Natural killer cell (primary cell): ENCODE measurements at regions not wholly inside any gene's neighbourhood (a gene's known extent, or its start where the extent isn't known, plus 50 kb on each side); places are given as distances from the start of the nearest gene placed in this dataset.

ENCODE experiments used
- ATAC-seq, 3 donors: fragments of 150-1000 bp in 2 of 3; fragments of 200-7000 bp in 1 of 3; cut with Tn5 transposase; 1 replicate in 1 of 3; 2 replicates in 2 of 3; pipeline ENCODE4 v1.10.0; 2021; ENCODE audit warnings: mild to moderate bottlenecking in 2 of 3, moderate library complexity in 2 of 3
- DNase-seq, 2 donors: peaks; one replicate each; pipeline versions ENCODE4 v3.0.0 to v3.0.0-alpha.2; 2013 to 2021; ENCODE audit warnings: mixed read lengths in 1 of 2
- H3K27ac ChIP-seq: one replicate; pipeline ENCODE4 v1.5.1; 2013; ENCODE audit warnings: mild to moderate bottlenecking, low read length
- H3K27me3 ChIP-seq: one replicate; pipeline ENCODE4 v1.6.1; 2013; ENCODE audit warnings: low read length; ENCODE audit not compliant: control insufficient read depth, insufficient read depth
- H3K36me3 ChIP-seq: one replicate; pipeline ENCODE4 v1.6.1; 2013; ENCODE audit warnings: low read length; ENCODE audit not compliant: control insufficient read depth, insufficient read depth
- H3K4me1 ChIP-seq: one replicate; pipeline ENCODE4 v1.6.1; 2013; ENCODE audit warnings: low read length; ENCODE audit not compliant: control insufficient read depth, insufficient read depth
- H3K4me3 ChIP-seq: one replicate; pipeline ENCODE4 v1.5.1; 2013; ENCODE audit warnings: low read length
- H3K9me3 ChIP-seq: one replicate; pipeline ENCODE4 v1.6.1; 2013; ENCODE audit warnings: low read length; ENCODE audit not compliant: control insufficient read depth, insufficient read depth
- H3K27ac Mint-ChIP-seq, 2 donors: one replicate each; pipeline ENCODE4 v1.8.0; 2022; ENCODE audit warnings: mild to moderate bottlenecking in 2 of 2, mixed read lengths in 2 of 2, moderate library complexity in 1 of 2
- H3K27me3 Mint-ChIP-seq, 2 donors: one replicate each; pipeline ENCODE4 v1.8.0; 2022; ENCODE audit warnings: low read depth in 2 of 2, mixed read lengths in 2 of 2
- H3K36me3 Mint-ChIP-seq: one replicate; pipeline ENCODE4 v1.8.0; 2022; ENCODE audit warnings: mixed read lengths
- H3K4me1 Mint-ChIP-seq, 2 donors: one replicate each; pipeline ENCODE4 v1.8.0; 2022; ENCODE audit warnings: mixed read lengths in 2 of 2
- H3K4me3 Mint-ChIP-seq: one replicate; pipeline ENCODE4 v1.8.0; 2022; ENCODE audit warnings: mild to moderate bottlenecking, moderate library complexity, mixed read lengths
- H3K9me3 Mint-ChIP-seq, 2 donors: one replicate each; pipeline ENCODE4 v1.8.0; 2022; ENCODE audit warnings: mixed read lengths in 2 of 2
- WGBS: methylation state at CpG from one replicate; pipeline ENCODE4 v1.1.7; 2013; ENCODE audit warnings: missing lambda C conversion rate; ENCODE audit not compliant: insufficient coverage; 5-methylcytosine and 5-hydroxymethylcytosine counted together
- intact Hi-C: fragments of 100-400 bp; cut with micrococcal nuclease; formaldehyde crosslinking; loops from one replicate; pipeline ENCODE4 v1.14.2; 2022
- TF ChIP-seq, protein P1 (sequence below): fragments of 200-600 bp; IDR thresholded peaks from one replicate; pipeline ENCODE4 v1.8.0; 2022; ENCODE audit warnings: antibody characterized with exemption

DNA sequence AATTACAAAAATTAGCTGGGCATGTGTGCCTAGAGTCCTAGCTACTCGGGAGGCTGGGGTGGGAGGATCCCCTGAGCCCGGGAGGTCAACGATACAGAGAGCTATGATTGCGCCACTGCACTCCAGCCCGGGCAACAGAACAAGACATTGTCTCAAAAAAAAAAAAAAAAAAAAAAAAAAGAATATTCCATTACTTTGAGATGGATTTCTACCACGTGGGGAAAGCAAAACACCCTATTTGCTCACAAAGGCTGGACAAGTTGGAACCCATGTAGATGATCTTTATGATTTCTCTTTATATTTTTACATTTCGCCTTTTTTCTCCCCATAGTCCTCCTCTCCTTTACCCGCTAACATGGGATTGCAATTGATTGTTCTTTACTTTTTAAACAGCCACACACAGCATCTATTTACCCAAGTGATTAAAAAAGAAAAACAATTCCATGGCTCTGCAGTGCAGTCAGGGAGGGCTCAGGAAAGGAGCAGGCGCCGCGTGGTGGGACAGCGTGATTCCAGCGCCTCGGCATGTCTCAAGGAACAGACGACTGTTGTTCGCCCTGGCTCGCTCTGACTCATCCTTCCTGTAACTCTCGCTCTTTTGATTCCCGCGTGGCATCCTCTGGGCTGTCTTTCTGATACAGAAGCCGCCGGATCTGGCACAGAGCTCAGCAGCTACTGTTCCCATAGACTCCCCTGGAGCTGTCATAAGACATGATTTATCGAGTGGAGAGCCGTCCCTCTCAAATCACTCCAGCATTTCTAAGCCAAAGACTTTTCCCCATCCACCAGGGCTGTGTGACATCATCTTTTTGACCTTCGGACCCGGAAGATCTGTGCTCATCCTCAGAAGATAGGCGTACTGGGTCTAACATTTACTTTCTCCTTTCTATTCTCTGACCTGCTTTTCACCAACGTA, 230.4 kb upstream of the AGAP1 start:
- Mint-ChIP-seq H3K4me1 (peaks cover 0 to 3% of the 10 kb centered on the region in 2 donors), H3K4me3 (no peak overlapping the region), H3K9me3 (peaks cover 0 to 2% of the 10 kb centered on the region in 2 donors), H3K27me3 (peaks cover 32 to 54% of the 10 kb centered on the region in 2 donors), H3K36me3 (no peaks in the 10 kb centered on the region), H3K27ac (no peak overlapping the region)
- Histone ChIP-seq H3K4me3 (no peak overlapping the region), H3K27me3 (peaks cover 5% of the 10 kb centered on the region), H3K4me1 (no peaks in the 10 kb centered on the region), H3K27ac (no peak overlapping the region), H3K9me3 (no peaks in the 10 kb centered on the region), H3K36me3 (no peaks in the 10 kb centered on the region)
- ATAC-seq (no peak), DNase-seq (no peak)
- 76% methylated on average over 25 of the region's 28 CpGs for WGBS
- intact Hi-C loops: no loop called here
- TF ChIP-seq, protein P1, sequence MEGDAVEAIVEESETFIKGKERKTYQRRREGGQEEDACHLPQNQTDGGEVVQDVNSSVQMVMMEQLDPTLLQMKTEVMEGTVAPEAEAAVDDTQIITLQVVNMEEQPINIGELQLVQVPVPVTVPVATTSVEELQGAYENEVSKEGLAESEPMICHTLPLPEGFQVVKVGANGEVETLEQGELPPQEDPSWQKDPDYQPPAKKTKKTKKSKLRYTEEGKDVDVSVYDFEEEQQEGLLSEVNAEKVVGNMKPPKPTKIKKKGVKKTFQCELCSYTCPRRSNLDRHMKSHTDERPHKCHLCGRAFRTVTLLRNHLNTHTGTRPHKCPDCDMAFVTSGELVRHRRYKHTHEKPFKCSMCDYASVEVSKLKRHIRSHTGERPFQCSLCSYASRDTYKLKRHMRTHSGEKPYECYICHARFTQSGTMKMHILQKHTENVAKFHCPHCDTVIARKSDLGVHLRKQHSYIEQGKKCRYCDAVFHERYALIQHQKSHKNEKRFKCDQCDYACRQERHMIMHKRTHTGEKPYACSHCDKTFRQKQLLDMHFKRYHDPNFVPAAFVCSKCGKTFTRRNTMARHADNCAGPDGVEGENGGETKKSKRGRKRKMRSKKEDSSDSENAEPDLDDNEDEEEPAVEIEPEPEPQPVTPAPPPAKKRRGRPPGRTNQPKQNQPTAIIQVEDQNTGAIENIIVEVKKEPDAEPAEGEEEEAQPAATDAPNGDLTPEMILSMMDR: no peak

DNA sequence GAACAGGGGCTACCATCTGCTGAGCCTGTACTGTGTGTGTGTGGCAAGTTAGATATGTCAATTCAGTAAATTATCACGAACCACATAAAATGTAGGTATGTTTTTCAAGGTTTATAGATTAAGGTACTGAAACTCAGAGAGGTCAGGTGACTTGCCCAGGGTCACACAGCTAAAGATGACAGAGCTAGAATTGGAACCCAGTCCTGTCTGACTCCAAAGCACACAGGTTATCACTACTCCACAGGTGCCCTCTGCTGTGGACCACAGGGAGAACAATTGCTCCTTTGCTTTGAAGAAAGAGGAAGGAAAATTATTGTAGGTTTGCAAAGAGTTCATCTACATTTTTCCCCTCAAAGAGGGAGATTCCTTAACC, 229.7 kb upstream of the AGAP1 start:
- Histone ChIP-seq H3K4me3 (no peak overlapping the region), H3K9me3 (no peaks in the 10 kb centered on the region), H3K27ac (no peak overlapping the region), H3K4me1 (no peaks in the 10 kb centered on the region), H3K36me3 (no peaks in the 10 kb centered on the region), H3K27me3 (peaks cover 6% of the 10 kb centered on the region)
- DNase-seq (no peak), ATAC-seq (no peak)
- Mint-ChIP-seq H3K27ac (no peak overlapping the region), H3K27me3 (peaks cover 34 to 60% of the 10 kb centered on the region in 2 donors), H3K4me1 (peaks cover 0 to 6% of the 10 kb centered on the region in 2 donors), H3K9me3 (peaks cover 0 to 2% of the 10 kb centered on the region in 2 donors), H3K36me3 (no peaks in the 10 kb centered on the region), H3K4me3 (no peak overlapping the region)
- 85% methylated on average over 1 of the region's 1 CpG for WGBS
- intact Hi-C loops: no loop called here
- TF ChIP-seq, protein P1: no peak

DNA sequence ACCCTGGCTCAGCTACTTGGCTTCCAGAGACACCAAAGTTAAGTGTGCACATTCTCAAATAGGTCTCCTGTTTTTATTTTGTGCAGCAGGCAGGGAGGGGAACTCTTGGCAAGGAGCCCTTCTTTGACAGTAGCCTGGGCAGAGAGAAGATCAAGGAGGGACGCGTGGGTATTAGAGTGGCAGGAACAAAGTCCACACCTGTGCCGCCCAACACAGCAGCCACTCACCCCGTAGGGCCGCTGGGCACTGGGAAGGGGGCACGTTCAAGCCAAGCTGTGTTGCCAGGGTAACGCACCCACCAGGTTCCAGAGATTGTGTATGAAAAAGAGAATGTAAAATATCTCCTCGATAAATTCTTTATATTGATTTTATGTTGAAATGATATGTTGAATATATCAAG, 229.3 kb upstream of the AGAP1 start:
- Mint-ChIP-seq H3K9me3 (peaks cover 0 to 2% of the 10 kb centered on the region in 2 donors), H3K4me3 (no peak overlapping the region), H3K27me3 (peaks cover 34 to 61% of the 10 kb centered on the region in 2 donors), H3K27ac (no peak overlapping the region), H3K36me3 (no peaks in the 10 kb centered on the region), H3K4me1 (peaks cover 0 to 6% of the 10 kb centered on the region in 2 donors)
- Histone ChIP-seq H3K9me3 (peaks cover 2% of the 10 kb centered on the region), H3K27ac (no peak overlapping the region), H3K27me3 (peaks cover 9% of the 10 kb centered on the region), H3K36me3 (no peaks in the 10 kb centered on the region), H3K4me3 (no peak overlapping the region), H3K4me1 (no peaks in the 10 kb centered on the region)
- DNase-seq: no peak
- intact Hi-C loops: no loop called here
- TF ChIP-seq, protein P1: no peak
- no peak for ATAC-seq
- WGBS: 91% methylated on average over 7 of the region's 8 CpGs
